ENCODE measurements at regions not wholly inside any gene's neighbourhood (a gene's known extent, or its start where the extent isn't known, plus 50 kb on each side); places are given as distances from the start of the nearest gene placed in this dataset.

- no peak for DNase-seq
Observed at GRCh38 chr2:234834228-234834923, 117.4 kb upstream of the SH3BP4 start.

GRCh38 chr2:234830853-234831252, 121.0 kb upstream of the SH3BP4 start:
- no peak for DNase-seq

GRCh38 chr2:234829074-234829455, 122.8 kb upstream of the SH3BP4 start:
- DNase-seq: no peak

GRCh38 chr2:234828382-234829073, 123.3 kb upstream of the SH3BP4 start:
- DNase-seq: no peak

GRCh38 chr2:234827096-234827860, 124.5 kb upstream of the SH3BP4 start:
- no peak for DNase-seq

GRCh38 chr2:234826681-234827080, 125.1 kb upstream of the SH3BP4 start:
- no peak for DNase-seq

- no peak for DNase-seq
Observed at GRCh38 chr2:234825616-234826015, 126.2 kb upstream of the SH3BP4 start.

- DNase-seq: no peak
Observed at GRCh38 chr2:234823877-234824376, 127.9 kb upstream of the SH3BP4 start.

- DNase-seq: no peak
Observed at GRCh38 chr2:234823196-234823876, 128.5 kb upstream of the SH3BP4 start.

- no peak for DNase-seq
Observed at GRCh38 chr2:234821946-234822475, 129.8 kb upstream of the SH3BP4 start.

GRCh38 chr2:234818937-234819336, 132.9 kb upstream of the SH3BP4 start:
- DNase-seq: no peak

- no peak for DNase-seq
Observed at GRCh38 chr2:234816491-234816890, 135.3 kb upstream of the SH3BP4 start.

GRCh38 chr2:234816056-234816455, 135.8 kb upstream of the SH3BP4 start:
- no peak for DNase-seq

- DNase-seq: no peak
Observed at GRCh38 chr2:234814374-234814773, 137.4 kb upstream of the SH3BP4 start.

- DNase-seq: no peak
Observed at GRCh38 chr2:234812851-234813250, 139.0 kb upstream of the SH3BP4 start.

GRCh38 chr2:234808907-234809306, 142.9 kb upstream of the SH3BP4 start:
- no peak for DNase-seq

- DNase-seq: no peak
Observed at GRCh38 chr2:234806818-234807217, 145.0 kb upstream of the SH3BP4 start.

- no peak for DNase-seq
Observed at GRCh38 chr2:234805836-234806235, 146.0 kb upstream of the SH3BP4 start.

GRCh38 chr2:234804704-234805103, 147.1 kb upstream of the SH3BP4 start:
- DNase-seq: no peak

GRCh38 chr2:234802845-234803171, 149.0 kb upstream of the SH3BP4 start:
- no peak for DNase-seq

- no peak for DNase-seq
Observed at GRCh38 chr2:234802071-234802844, 149.6 kb upstream of the SH3BP4 start.

GRCh38 chr2:234797566-234798250, 154.1 kb upstream of the SH3BP4 start:
- DNase-seq: no peak
